HEK293T (cell line): ENCODE measurements at regions not wholly inside any gene's neighbourhood (a gene's known extent, or its start where the extent isn't known, plus 50 kb on each side); places are given as distances from the start of the nearest gene placed in this dataset.

Experiments
- ARNT ChIP-seq: fragments of 450-650 bp; IDR thresholded peaks from 2 replicates; pipeline ENCODE4 v1.6.1; 2017; ENCODE audit warnings: mild to moderate bottlenecking
- CTBP1 ChIP-seq: fragments of 450-650 bp; IDR thresholded peaks from 2 replicates; pipeline ENCODE4 v1.6.1; 2016; ENCODE audit warnings: borderline replicate concordance
- ELF4 ChIP-seq: fragments of 450-650 bp; IDR thresholded peaks from 2 replicates; pipeline ENCODE4 v1.6.1; 2017; ENCODE audit warnings: antibody characterized with exemption
- FOXA1 ChIP-seq: fragments of 450-650 bp; IDR thresholded peaks from 2 replicates; pipeline ENCODE4 v1.6.1; 2016; ENCODE audit warnings: mild to moderate bottlenecking
- FOXK2 ChIP-seq: fragments of 450-650 bp; IDR thresholded peaks from 2 replicates; pipeline ENCODE4 v1.6.1; 2016; ENCODE audit warnings: mild to moderate bottlenecking
- FOXM1 ChIP-seq: fragments of 450-650 bp; IDR thresholded peaks from 2 replicates; pipeline ENCODE4 v1.6.1; 2017; ENCODE audit warnings: mild to moderate bottlenecking, borderline replicate concordance
- HDGF ChIP-seq: fragments of 450-650 bp; IDR thresholded peaks from 2 replicates; pipeline ENCODE4 v1.6.1; 2017; ENCODE audit warnings: antibody characterized with exemption, borderline replicate concordance
- L3MBTL2 ChIP-seq: fragments of 450-650 bp; conservative IDR thresholded peaks from 2 replicates; pipeline ENCODE4 v1.6.1; 2016; ENCODE audit warnings: mild to moderate bottlenecking
- LEF1 ChIP-seq: fragments of 450-650 bp; IDR thresholded peaks from 2 replicates; pipeline ENCODE4 v1.6.1; 2017; ENCODE audit warnings: mild to moderate bottlenecking, borderline replicate concordance
- PKNOX1 ChIP-seq: fragments of 450-650 bp; IDR thresholded peaks from 2 replicates; pipeline ENCODE4 v1.6.1; 2016
- SP1 ChIP-seq: fragments of 450-650 bp; IDR thresholded peaks from 2 replicates; pipeline ENCODE4 v1.6.1; 2017
- SUZ12 ChIP-seq: fragments of 450-650 bp; IDR thresholded peaks from 2 replicates; pipeline ENCODE4 v1.6.1; 2016; ENCODE audit warnings: mild to moderate bottlenecking
- TARDBP ChIP-seq: fragments of 450-650 bp; IDR thresholded peaks from 2 replicates; pipeline ENCODE4 v1.6.1; 2016
- ZNF384 ChIP-seq: fragments of 450-650 bp; IDR thresholded peaks from 2 replicates; pipeline ENCODE4 v1.6.1; 2016

- no peak for TF ChIP-seq ELF4
- no peak for TF ChIP-seq HDGF
- TF ChIP-seq SP1 = no peak
- no peak for TF ChIP-seq ARNT
- no peak for TF ChIP-seq L3MBTL2
- no peak for TF ChIP-seq ZNF384
- no peak for TF ChIP-seq PKNOX1
- no peak for TF ChIP-seq TARDBP
- TF ChIP-seq SUZ12 = no peak
- no peak for TF ChIP-seq FOXM1
- TF ChIP-seq FOXA1 = no peak
- TF ChIP-seq LEF1 = no peak
- no peak for TF ChIP-seq CTBP1
- TF ChIP-seq FOXK2 = no peak
These were observed 347.3 kb downstream of the TEX29 start for GRCh38 chr13:111667757-111668156.
